Activated CD4-positive, alpha-beta memory T cell treated with anti-CD3 and anti-CD28 coated beads for 36 hours (primary cell): ENCODE measurements at regions not wholly inside any gene's neighbourhood (a gene's known extent, or its start where the extent isn't known, plus 50 kb on each side); places are given as distances from the start of the nearest gene placed in this dataset.

Experiments used
- CTCF ChIA-PET: fragments of 350-600 bp; sonication (Branson Sonifier 250); formaldehyde crosslinking; loops from one replicate; lab custom pipeline; 2021; ENCODE audit warnings: antibody characterized with exemption, inconsistent platforms; lab: Charles Lee
- POLR2A ChIA-PET: fragments of 350-600 bp; sonication (Branson Sonifier 250); formaldehyde crosslinking; loops from one replicate; lab custom pipeline; 2021; ENCODE audit warnings: antibody characterized with exemption; lab: Charles Lee
- DNase-seq: peaks from one replicate; pipeline ENCODE4 v3.0.0-alpha.2; 2020
- H3K27ac Mint-ChIP-seq: one replicate; pipeline ENCODE4 v1.8.0; 2021; ENCODE audit warnings: mixed read lengths
- H3K27me3 Mint-ChIP-seq: one replicate; pipeline ENCODE4 v1.8.0; 2021; ENCODE audit warnings: mixed read lengths
- H3K36me3 Mint-ChIP-seq: one replicate; pipeline ENCODE4 v1.8.0; 2021; ENCODE audit warnings: mixed read lengths
- H3K4me1 Mint-ChIP-seq: one replicate; pipeline ENCODE4 v1.8.0; 2021; ENCODE audit warnings: low read depth, mixed read lengths
- H3K4me3 Mint-ChIP-seq: one replicate; pipeline ENCODE4 v1.8.0; 2021; ENCODE audit warnings: mild to moderate bottlenecking, mixed read lengths
- H3K9me3 Mint-ChIP-seq: one replicate; pipeline ENCODE4 v1.8.0; 2021; ENCODE audit warnings: mixed read lengths
- intact Hi-C: fragments of 100-400 bp; cut with micrococcal nuclease; formaldehyde crosslinking; loops from one replicate; pipeline ENCODE4 v1.15.1; 2023

- ChIA-PET CTCF (no interaction called here), POLR2A (no interaction called here)
- no peak overlapping the region for H3K4me3 Mint-ChIP-seq
- no peak for DNase-seq
- no peak overlapping the region for H3K27ac Mint-ChIP-seq
- no peaks in the 10 kb centered on the region for H3K9me3 Mint-ChIP-seq
- H3K27me3 Mint-ChIP-seq, result peaks cover 4% of the 10 kb centered on the region
- intact Hi-C loops, result no loop called here
- H3K4me1 Mint-ChIP-seq, result no peaks in the 10 kb centered on the region
- no peaks in the 10 kb centered on the region for H3K36me3 Mint-ChIP-seq
Observed at GRCh38 chr5:5612096-5612495, 189.6 kb downstream of the ICE1 start.

DNA sequence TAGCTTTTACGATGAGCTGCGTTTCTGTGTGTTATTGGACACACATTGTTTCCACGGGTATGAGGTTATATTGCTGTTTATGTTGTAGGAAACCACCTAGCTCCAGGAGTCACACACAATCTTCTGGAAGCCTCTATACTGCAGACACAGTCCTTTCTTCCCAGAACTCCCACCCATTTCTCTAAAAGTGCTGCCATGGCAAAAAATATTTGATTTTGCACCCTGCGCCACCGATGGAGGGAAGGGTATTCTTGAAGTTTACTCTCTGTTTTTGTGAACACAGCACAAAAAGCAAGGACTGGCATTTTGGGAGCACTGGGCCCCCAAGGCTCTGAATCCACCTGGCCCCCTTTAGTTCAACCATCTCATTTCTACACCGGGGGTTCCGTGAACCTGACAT lies 187.5 kb downstream of the ICE1 start:
- Mint-ChIP-seq H3K9me3 (no peaks in the 10 kb centered on the region), H3K27ac (no peak overlapping the region), H3K4me1 (no peaks in the 10 kb centered on the region), H3K4me3 (no peak overlapping the region), H3K36me3 (no peaks in the 10 kb centered on the region), H3K27me3 (no peaks in the 10 kb centered on the region)
- intact Hi-C loops, result no loop called here
- no peak for DNase-seq
- POLR2A ChIA-PET, result no interaction called here
- CTCF ChIA-PET, result no interaction called here

DNA sequence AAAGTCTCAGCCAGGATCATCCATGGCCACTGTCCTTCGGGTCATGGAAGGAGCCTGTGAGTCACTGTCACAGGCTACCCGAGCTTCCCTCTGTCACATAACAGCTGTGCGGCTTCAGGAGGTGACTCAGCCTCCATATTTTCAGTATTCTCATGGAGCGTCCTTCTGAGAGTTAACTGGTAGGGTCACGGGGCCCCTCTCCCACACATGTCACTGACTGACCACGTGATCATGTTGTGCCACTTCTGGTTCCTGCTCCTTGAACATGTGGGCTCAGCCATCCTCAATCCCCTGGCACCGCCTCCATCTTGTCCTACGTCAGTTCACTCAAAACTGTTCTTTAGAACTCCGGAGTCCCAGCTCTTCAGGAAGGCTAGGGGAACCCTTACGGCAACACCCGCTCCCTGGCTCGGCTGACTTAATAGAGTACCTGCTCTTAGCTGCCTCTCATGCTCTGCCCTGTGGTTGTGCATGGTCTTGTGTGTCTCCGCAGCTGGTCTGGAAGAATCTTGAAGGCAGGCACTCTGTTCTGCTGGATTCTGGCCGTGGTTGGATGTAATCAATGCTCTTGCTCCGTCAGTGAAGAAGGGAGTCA lies 182.8 kb downstream of the ICE1 start:
- Mint-ChIP-seq H3K4me1 (no peaks in the 10 kb centered on the region), H3K27ac (no peak overlapping the region), H3K4me3 (no peak overlapping the region), H3K27me3 (peaks cover 6% of the 10 kb centered on the region), H3K36me3 (no peaks in the 10 kb centered on the region), H3K9me3 (no peaks in the 10 kb centered on the region)
- intact Hi-C loops, result no loop called here
- CTCF ChIA-PET, result no interaction called here
- POLR2A ChIA-PET, result no interaction called here
- no peak for DNase-seq

- Mint-ChIP-seq H3K4me3 (no peak overlapping the region), H3K4me1 (no peaks in the 10 kb centered on the region), H3K9me3 (no peaks in the 10 kb centered on the region), H3K27me3 (peaks cover 6% of the 10 kb centered on the region), H3K36me3 (no peaks in the 10 kb centered on the region), H3K27ac (no peak overlapping the region)
- intact Hi-C loops, result no loop called here
- CTCF ChIA-PET, result no interaction called here
- POLR2A ChIA-PET, result no interaction called here
- DNase-seq, result no peak
Observed at GRCh38 chr5:5602554-5602953, 180.1 kb downstream of the ICE1 start.

DNA sequence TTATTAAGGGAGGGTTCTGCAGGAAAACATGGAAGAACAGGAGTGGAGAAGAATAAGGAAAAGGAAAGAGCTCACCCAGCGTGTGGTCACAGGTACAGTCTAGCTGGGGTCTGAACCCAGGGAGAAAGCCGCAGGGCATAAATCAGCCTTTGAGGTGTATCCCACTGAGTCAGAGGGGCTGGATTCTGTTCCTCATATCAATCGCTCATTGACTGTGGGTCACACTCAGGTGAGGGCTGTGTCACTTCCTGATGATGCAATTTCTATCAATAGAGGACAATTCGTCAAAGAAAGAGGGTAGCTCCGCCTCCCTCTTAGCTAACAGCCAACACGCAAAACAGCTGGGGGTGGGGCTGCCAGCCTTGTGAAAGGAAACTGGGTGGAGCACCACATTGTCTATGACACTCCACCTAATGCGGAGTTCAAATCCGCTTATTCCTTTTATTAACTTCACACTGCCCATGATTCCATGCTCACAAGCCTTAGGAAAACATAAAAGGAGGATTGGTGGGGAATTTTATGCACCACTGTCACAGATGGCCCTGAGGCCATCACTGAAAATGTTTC lies 176.2 kb downstream of the ICE1 start:
- ChIA-PET POLR2A (no interaction called here), CTCF (no interaction called here)
- no peak for DNase-seq
- no peaks in the 10 kb centered on the region for H3K4me1 Mint-ChIP-seq
- H3K27ac Mint-ChIP-seq, result no peak overlapping the region
- no peaks in the 10 kb centered on the region for H3K36me3 Mint-ChIP-seq
- intact Hi-C loops, result no loop called here
- peaks cover 8% of the 10 kb centered on the region for H3K27me3 Mint-ChIP-seq
- no peak overlapping the region for H3K4me3 Mint-ChIP-seq
- no peaks in the 10 kb centered on the region for H3K9me3 Mint-ChIP-seq

- CTCF ChIA-PET, result no interaction called here
- no peak overlapping the region for H3K27ac Mint-ChIP-seq
- no peaks in the 10 kb centered on the region for H3K9me3 Mint-ChIP-seq
- no peak overlapping the region for H3K4me3 Mint-ChIP-seq
- DNase-seq, result no peak
- H3K36me3 Mint-ChIP-seq, result no peaks in the 10 kb centered on the region
- intact Hi-C loops, result no loop called here
- H3K27me3 Mint-ChIP-seq, result peaks cover 5% of the 10 kb centered on the region
- H3K4me1 Mint-ChIP-seq, result no peaks in the 10 kb centered on the region
- POLR2A ChIA-PET, result no interaction called here
Observed at GRCh38 chr5:5593391-5593790, 170.9 kb downstream of the ICE1 start.

- Mint-ChIP-seq H3K4me3 (no peak overlapping the region), H3K4me1 (no peaks in the 10 kb centered on the region), H3K27me3 (peaks cover 6% of the 10 kb centered on the region), H3K36me3 (no peaks in the 10 kb centered on the region), H3K27ac (no peak overlapping the region), H3K9me3 (no peaks in the 10 kb centered on the region)
- ChIA-PET POLR2A (no interaction called here), CTCF (no interaction called here)
- intact Hi-C loops, result no loop called here
- no peak for DNase-seq
Observed at GRCh38 chr5:5592541-5592940, 170.1 kb downstream of the ICE1 start.

DNA sequence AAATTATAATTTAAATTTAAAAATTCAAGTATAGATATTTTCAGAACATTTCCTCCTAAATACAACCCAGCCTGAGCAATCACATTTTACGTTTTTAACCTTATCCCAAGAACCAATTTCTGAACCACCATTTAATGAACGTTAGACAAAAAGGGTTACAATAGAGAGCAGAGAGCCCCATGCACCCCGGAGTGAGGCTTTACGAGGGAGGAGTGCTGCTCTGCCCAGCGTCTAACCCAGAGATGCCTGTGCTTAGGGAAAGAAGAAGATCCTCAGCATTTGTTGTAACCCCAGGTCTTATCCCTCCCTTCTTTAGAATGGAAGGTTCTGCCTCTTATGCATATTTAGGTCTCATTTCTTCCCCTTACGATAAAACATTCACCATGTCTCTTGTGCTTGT lies 169.1 kb downstream of the ICE1 start:
- Mint-ChIP-seq H3K4me3 (no peak overlapping the region), H3K27me3 (peaks cover 11% of the 10 kb centered on the region), H3K27ac (no peak overlapping the region), H3K9me3 (no peaks in the 10 kb centered on the region), H3K36me3 (no peaks in the 10 kb centered on the region), H3K4me1 (no peaks in the 10 kb centered on the region)
- intact Hi-C loops, result no loop called here
- CTCF ChIA-PET, result no interaction called here
- POLR2A ChIA-PET, result no interaction called here
- no peak for DNase-seq

DNA sequence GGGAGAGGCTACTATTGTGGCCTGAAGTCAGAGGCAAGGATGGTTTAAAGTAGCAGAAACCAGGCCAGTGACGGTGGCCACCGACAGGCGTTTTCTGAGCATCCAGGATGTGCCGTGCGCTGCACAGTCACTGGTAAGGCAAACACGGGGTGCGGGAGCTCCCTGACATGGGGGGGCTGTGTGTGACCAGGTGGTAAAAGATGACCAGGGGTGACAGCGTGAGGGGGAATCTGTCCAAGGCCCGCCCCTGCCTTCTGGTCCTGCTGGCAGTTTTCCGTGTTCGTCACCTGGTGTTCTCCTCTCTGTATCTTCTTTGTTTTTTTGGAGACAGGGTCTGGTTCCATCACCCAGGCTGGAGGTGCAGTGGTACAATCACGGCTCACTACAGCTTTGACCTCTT lies 167.4 kb downstream of the ICE1 start:
- no peaks in the 10 kb centered on the region for H3K36me3 Mint-ChIP-seq
- ChIA-PET CTCF (no interaction called here), POLR2A (no interaction called here)
- H3K4me3 Mint-ChIP-seq, result no peak overlapping the region
- intact Hi-C loops, result no loop called here
- DNase-seq, result no peak
- H3K27ac Mint-ChIP-seq, result no peak overlapping the region
- H3K27me3 Mint-ChIP-seq, result peaks cover 11% of the 10 kb centered on the region
- no peaks in the 10 kb centered on the region for H3K9me3 Mint-ChIP-seq
- no peaks in the 10 kb centered on the region for H3K4me1 Mint-ChIP-seq

DNA sequence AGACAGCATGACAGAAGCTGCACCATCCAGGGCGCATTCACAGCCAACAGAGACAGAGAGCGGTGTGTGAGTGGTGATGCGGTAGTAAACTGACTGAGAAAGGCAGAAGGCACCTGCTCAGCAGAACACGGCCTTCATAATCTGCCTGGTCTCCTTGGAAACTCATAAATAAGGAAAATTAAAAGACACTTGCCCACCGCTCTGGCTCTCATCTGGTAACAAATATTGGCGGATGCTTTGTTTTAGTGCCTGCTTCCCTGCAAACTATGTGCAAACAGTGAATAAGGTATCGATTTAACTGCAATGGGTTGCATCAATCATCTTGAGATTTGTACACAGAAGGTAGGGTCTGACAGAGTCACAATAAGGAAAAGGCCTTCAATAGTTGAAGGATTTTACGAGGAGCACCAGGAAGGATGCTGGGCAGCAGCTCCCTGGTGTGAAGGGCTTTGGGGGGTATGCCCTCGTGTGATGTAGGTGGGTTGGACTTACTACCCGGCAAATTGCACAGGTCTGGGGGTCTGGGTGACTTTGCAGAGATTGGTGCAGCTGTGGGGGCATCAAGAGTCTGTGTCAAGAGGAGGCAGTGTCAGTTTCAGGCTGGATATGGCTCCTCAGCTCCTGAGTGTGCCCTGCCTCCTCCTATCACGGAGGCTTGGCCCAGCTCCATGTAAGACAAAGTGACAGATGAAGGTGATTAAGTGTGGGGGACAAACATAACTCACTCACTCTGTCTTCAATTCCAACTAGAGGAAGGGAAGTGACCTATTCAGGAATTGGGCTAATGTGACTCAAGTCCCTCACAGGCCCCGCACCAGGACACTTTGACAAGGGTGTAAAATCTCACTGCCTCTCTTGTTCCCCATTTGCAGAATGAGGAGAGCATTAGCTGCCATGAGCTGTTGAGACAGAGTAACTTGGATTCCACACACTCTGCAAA lies 166.7 kb downstream of the ICE1 start:
- ChIA-PET CTCF (no interaction called here), POLR2A (no interaction called here)
- Mint-ChIP-seq H3K27me3 (peaks cover 11% of the 10 kb centered on the region), H3K27ac (no peak overlapping the region), H3K9me3 (no peaks in the 10 kb centered on the region), H3K4me1 (no peaks in the 10 kb centered on the region), H3K4me3 (no peak overlapping the region), H3K36me3 (no peaks in the 10 kb centered on the region)
- no peak for DNase-seq
- intact Hi-C loops, result no loop called here

GRCh38 chr5:5588386-5588785 lies 165.9 kb downstream of the ICE1 start:
- Mint-ChIP-seq H3K27me3 (peaks cover 9% of the 10 kb centered on the region), H3K27ac (no peak overlapping the region), H3K36me3 (no peaks in the 10 kb centered on the region), H3K4me3 (no peak overlapping the region), H3K4me1 (no peaks in the 10 kb centered on the region), H3K9me3 (no peaks in the 10 kb centered on the region)
- no peak for DNase-seq
- ChIA-PET CTCF (no interaction called here), POLR2A (no interaction called here)
- intact Hi-C loops, result no loop called here

DNA sequence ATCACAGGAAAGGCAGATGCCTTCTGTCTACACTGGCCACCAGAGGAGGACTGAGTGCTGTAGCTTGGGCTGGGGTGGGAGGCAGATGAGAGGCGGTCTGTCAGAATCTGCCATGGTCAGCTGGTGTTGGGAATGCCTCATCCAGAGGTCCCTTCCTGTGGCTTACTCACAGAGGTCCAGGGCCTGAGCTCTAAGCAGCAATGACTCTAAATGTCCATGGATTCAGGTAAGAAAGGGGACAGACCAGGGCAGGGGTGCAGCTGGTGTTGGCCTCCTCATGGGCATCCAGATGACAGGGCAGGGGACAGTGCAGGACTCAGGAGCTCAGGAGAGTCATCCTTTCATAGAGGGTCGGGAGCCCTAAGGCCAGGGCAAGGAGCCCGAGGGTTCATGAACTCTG lies 165.0 kb downstream of the ICE1 start:
- intact Hi-C loops, result no loop called here
- H3K4me3 Mint-ChIP-seq, result no peak overlapping the region
- H3K27ac Mint-ChIP-seq, result no peak overlapping the region
- no peaks in the 10 kb centered on the region for H3K9me3 Mint-ChIP-seq
- no peak for DNase-seq
- POLR2A ChIA-PET, result no interaction called here
- H3K4me1 Mint-ChIP-seq, result no peaks in the 10 kb centered on the region
- CTCF ChIA-PET, result no interaction called here
- peaks cover 9% of the 10 kb centered on the region for H3K27me3 Mint-ChIP-seq
- H3K36me3 Mint-ChIP-seq, result no peaks in the 10 kb centered on the region
